BLaER1 treated with 17β-estradiol and CSF1 and Interleukin-3, amounts not matched to agents 10 nM and 100 nM (cell line): ENCODE measurements at regions not wholly inside any gene's neighbourhood (a gene's known extent, or its start where the extent isn't known, plus 50 kb on each side); places are given as distances from the start of the nearest gene placed in this dataset.

Source experiments
- H3K27ac ChIP-seq, 11 experiments: shearing (Covaris generic); formaldehyde crosslinking; 2 replicates each; pipeline ENCODE4 v1.8.1; 2022
- H3K27me3 ChIP-seq, 11 experiments: shearing (Covaris generic); formaldehyde crosslinking; 2 replicates each; pipeline ENCODE4 v1.8.1; 2022
- H3K36me3 ChIP-seq, 11 experiments: shearing (Covaris generic); formaldehyde crosslinking; 2 replicates each; pipeline ENCODE4 v1.8.1; 2022
- H3K4me1 ChIP-seq, 10 experiments: shearing (Covaris generic); formaldehyde crosslinking; 2 replicates each; pipeline ENCODE4 v1.8.1; 2022
- H3K4me2 ChIP-seq, 11 experiments: shearing (Covaris generic); formaldehyde crosslinking; 2 replicates each; pipeline ENCODE4 v1.8.1; 2022
- H3K4me3 ChIP-seq, 10 experiments: shearing (Covaris generic); formaldehyde crosslinking; 2 replicates each; pipeline ENCODE4 v1.8.1; 2022
- H3K9ac ChIP-seq, 11 experiments: shearing (Covaris generic); formaldehyde crosslinking; 2 replicates each; pipeline ENCODE4 v1.8.1; 2022
- H3K9me3 ChIP-seq, 11 experiments: shearing (Covaris generic); formaldehyde crosslinking; replicated peaks in 1 of 11; 2 replicates each; pipeline ENCODE4 v1.8.1; 2022
- H4K20me1 ChIP-seq, 11 experiments: shearing (Covaris generic); formaldehyde crosslinking; 2 replicates each; pipeline ENCODE4 v1.8.1; 2022
- Cebpa-rat ChIP-seq, 11 experiments: shearing (Covaris generic); IDR thresholded peaks; 2 replicates each; pipeline ENCODE4 v1.8.1; 2022

GRCh38 chr5:61758711-61759110, 426.7 kb downstream of the ZSWIM6 start:
- no peak for TF ChIP-seq Cebpa-rat (IDR thresholded peaks at IDR 0.05)
- Histone ChIP-seq H3K4me3 (no peak overlapping the region), H3K36me3 (no peaks in the 10 kb centered on the region), H3K9ac (no peak overlapping the region), H3K4me2 (no peak overlapping the region), H3K4me1 (no peaks in the 10 kb centered on the region), H3K9me3 (peaks cover 18 to 43% (median 30%) of the 10 kb centered on the region in 11 experiments), H3K27ac (no peak overlapping the region), H3K27me3 (no peaks in the 10 kb centered on the region), H4K20me1 (no peaks in the 10 kb centered on the region)

- H3K9ac ChIP-seq, result no peak overlapping the region
- TF ChIP-seq Cebpa-rat (IDR thresholded peaks at IDR 0.05), result no peak
- no peak overlapping the region for H3K4me2 ChIP-seq
- no peaks in the 10 kb centered on the region for H3K36me3 ChIP-seq
- no peaks in the 10 kb centered on the region for H3K4me1 ChIP-seq
- peaks cover 22 to 39% (median 33%) of the 10 kb centered on the region in 11 experiments for H3K9me3 ChIP-seq
- no peak overlapping the region for H3K27ac ChIP-seq
- H3K27me3 ChIP-seq, result no peaks in the 10 kb centered on the region
- no peak overlapping the region for H3K4me3 ChIP-seq
- no peaks in the 10 kb centered on the region for H4K20me1 ChIP-seq
Observed at GRCh38 chr5:61765471-61765870, 433.4 kb downstream of the ZSWIM6 start.

- Histone ChIP-seq H3K27me3 (no peaks in the 10 kb centered on the region), H3K36me3 (no peaks in the 10 kb centered on the region), H3K9ac (no peak overlapping the region), H3K9me3 (peaks cover 17 to 37% (median 29%) of the 10 kb centered on the region in 11 experiments), H4K20me1 (no peaks in the 10 kb centered on the region), H3K4me1 (no peaks in the 10 kb centered on the region), H3K27ac (no peak overlapping the region), H3K4me2 (no peak overlapping the region), H3K4me3 (no peak overlapping the region)
- TF ChIP-seq Cebpa-rat (IDR thresholded peaks at IDR 0.05), result no peak
Observed at GRCh38 chr5:61766141-61766540, 434.1 kb downstream of the ZSWIM6 start.

GRCh38 chr5:61767231-61768080, 435.4 kb downstream of the ZSWIM6 start:
- Histone ChIP-seq H3K4me1 (no peaks in the 10 kb centered on the region), H3K4me2 (no peak overlapping the region), H3K36me3 (no peaks in the 10 kb centered on the region), H3K9ac (no peak overlapping the region), H3K9me3 (peaks cover 7 to 28% (median 21%) of the 10 kb centered on the region in 11 experiments), H3K27ac (no peak overlapping the region), H3K4me3 (no peak overlapping the region), H3K27me3 (no peaks in the 10 kb centered on the region), H4K20me1 (no peaks in the 10 kb centered on the region)
- TF ChIP-seq Cebpa-rat (IDR thresholded peaks at IDR 0.05), result no peak

GRCh38 chr5:61768692-61769281, 436.7 kb downstream of the ZSWIM6 start:
- H3K9me3 ChIP-seq, result peaks cover 0 to 23% (median 12%) of the 10 kb centered on the region in 11 experiments; a peak in 8 of 22 replicates
- H3K27ac ChIP-seq, result no peak overlapping the region
- H3K4me1 ChIP-seq, result no peaks in the 10 kb centered on the region
- no peaks in the 10 kb centered on the region for H3K36me3 ChIP-seq
- no peaks in the 10 kb centered on the region for H4K20me1 ChIP-seq
- H3K4me3 ChIP-seq, result no peak overlapping the region
- no peak overlapping the region for H3K9ac ChIP-seq
- H3K4me2 ChIP-seq, result no peak overlapping the region
- no peak for TF ChIP-seq Cebpa-rat (IDR thresholded peaks at IDR 0.05)
- no peaks in the 10 kb centered on the region for H3K27me3 ChIP-seq

GRCh38 chr5:61771062-61771461, 439.0 kb downstream of the ZSWIM6 start:
- Histone ChIP-seq H3K27ac (no peak overlapping the region), H3K27me3 (no peaks in the 10 kb centered on the region), H4K20me1 (no peaks in the 10 kb centered on the region), H3K4me1 (no peaks in the 10 kb centered on the region), H3K36me3 (no peaks in the 10 kb centered on the region), H3K9me3 (peaks cover 0 to 13% (median 5%) of the 10 kb centered on the region in 11 experiments; a peak in 5 of 22 replicates), H3K4me2 (no peak overlapping the region), H3K4me3 (no peak overlapping the region), H3K9ac (no peak overlapping the region)
- no peak for TF ChIP-seq Cebpa-rat (IDR thresholded peaks at IDR 0.05)

GRCh38 chr5:61771808-61772207, 439.8 kb downstream of the ZSWIM6 start:
- TF ChIP-seq Cebpa-rat (IDR thresholded peaks at IDR 0.05), result no peak
- Histone ChIP-seq H3K4me1 (no peaks in the 10 kb centered on the region), H3K4me3 (no peak overlapping the region), H3K27ac (no peak overlapping the region), H3K9ac (no peak overlapping the region), H3K9me3 (peaks cover 0 to 13% (median 5%) of the 10 kb centered on the region in 11 experiments; a peak in 5 of 22 replicates), H3K36me3 (no peaks in the 10 kb centered on the region), H4K20me1 (no peaks in the 10 kb centered on the region), H3K4me2 (no peak overlapping the region), H3K27me3 (no peaks in the 10 kb centered on the region)

GRCh38 chr5:61775901-61776300, 443.8 kb downstream of the ZSWIM6 start:
- H3K9me3 ChIP-seq, result peaks cover 0 to 13% (median 5%) of the 10 kb centered on the region in 11 experiments; a peak in 5 of 22 replicates
- H3K4me3 ChIP-seq, result no peak overlapping the region
- no peak overlapping the region for H3K9ac ChIP-seq
- H3K27ac ChIP-seq, result no peak overlapping the region
- H3K36me3 ChIP-seq, result no peaks in the 10 kb centered on the region
- no peak overlapping the region for H3K4me2 ChIP-seq
- TF ChIP-seq Cebpa-rat (IDR thresholded peaks at IDR 0.05), result no peak
- H4K20me1 ChIP-seq, result no peaks in the 10 kb centered on the region
- peaks cover 0 to 10% (median 7%) of the 10 kb centered on the region in 10 experiments; a peak in 11 of 20 replicates for H3K4me1 ChIP-seq
- H3K27me3 ChIP-seq, result no peaks in the 10 kb centered on the region

- Histone ChIP-seq H3K9me3 (peaks cover 0 to 5% (median 0%) of the 10 kb centered on the region in 11 experiments; a peak in 3 of 22 replicates), H3K36me3 (no peaks in the 10 kb centered on the region), H3K27ac (no peak overlapping the region), H4K20me1 (no peaks in the 10 kb centered on the region), H3K4me3 (no peak overlapping the region), H3K27me3 (no peaks in the 10 kb centered on the region), H3K4me2 (peak overlapping the region in 10 of 11 experiments; percentile 11 to 58 (median 46); a peak in 19 of 22 replicates), H3K4me1 (peaks cover 0 to 10% (median 7%) of the 10 kb centered on the region in 10 experiments; a peak in 11 of 20 replicates), H3K9ac (no peak overlapping the region)
- no peak for TF ChIP-seq Cebpa-rat (IDR thresholded peaks at IDR 0.05)
Observed at GRCh38 chr5:61777292-61777691, 445.2 kb downstream of the ZSWIM6 start.
